ENCODE measurements at regions not wholly inside any gene's neighbourhood (a gene's known extent, or its start where the extent isn't known, plus 50 kb on each side); places are given as distances from the start of the nearest gene placed in this dataset.

DNA sequence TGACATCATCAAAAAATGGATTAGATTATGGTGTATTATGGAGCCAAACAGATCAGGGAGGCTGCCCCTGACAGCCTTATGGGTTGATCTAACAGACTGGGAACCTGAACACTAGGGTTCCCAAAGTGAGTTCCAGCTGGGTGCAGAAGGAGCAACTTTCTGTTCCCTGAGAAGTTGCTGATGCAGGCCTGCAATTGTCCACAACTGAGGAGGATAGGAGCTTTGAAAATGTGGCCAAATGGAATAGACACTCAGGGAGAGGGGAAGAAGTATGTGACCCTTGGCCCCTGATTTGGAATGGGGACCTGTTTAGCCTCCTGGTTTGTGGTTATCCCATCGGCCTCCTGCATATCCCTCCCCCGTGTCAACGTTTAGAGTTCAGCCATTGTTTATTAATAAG is 262.2 kb upstream of the SKOR2 start (continued):
- no peak for TF ChIP-seq ELF1 (IDR thresholded peaks at IDR 0.05)
- no peak for TF ChIP-seq YY1 (IDR thresholded peaks at IDR 0.05; ENCODE audit: low read depth)

DNA sequence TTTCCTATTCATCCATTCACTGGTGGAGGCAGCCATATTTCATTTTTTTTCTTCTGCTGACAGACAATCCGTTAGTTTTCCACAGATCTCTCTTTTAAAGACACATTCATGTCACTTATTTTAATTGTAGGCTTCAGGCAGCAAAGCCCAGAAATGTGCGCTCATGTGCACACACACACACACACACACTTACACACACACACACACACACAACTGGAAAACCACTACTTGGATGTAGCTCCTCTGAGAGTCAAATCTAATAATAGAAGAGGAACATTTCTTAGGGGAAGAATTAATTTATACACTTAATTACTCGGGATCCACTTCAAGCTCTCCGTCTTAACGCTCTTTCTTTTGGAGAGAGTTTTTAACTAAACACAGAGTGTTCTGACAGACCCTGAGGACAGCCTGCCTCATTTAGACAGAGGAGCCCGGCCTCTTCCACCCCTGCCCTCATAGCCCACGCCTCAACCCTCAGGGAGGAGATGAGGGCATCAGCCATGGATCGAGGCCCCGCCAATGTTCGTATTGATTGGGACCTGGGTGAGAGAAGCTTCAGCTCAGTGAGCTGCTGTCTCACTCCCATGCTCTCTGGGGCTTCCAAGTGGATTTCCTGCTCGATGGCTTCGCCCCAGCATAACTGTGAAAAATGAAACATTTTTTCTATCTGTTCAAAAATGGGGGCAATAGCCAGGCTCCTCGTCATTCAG is 261.4 kb upstream of the SKOR2 start:
- Histone ChIP-seq H4K20me1 (ENCODE audit: insufficient read depth) (no peaks in the 10 kb centered on the region), H3K4me1 (ENCODE audit: control insufficient read depth in 1 of 2, insufficient read depth in 2 of 2, low read depth in 1 of 2, low read length in 1 of 2) (no peaks in the 10 kb centered on the region), H3K79me2 (ENCODE audit: insufficient read depth) (no peaks in the 10 kb centered on the region), H3K9me3 (no peaks in the 10 kb centered on the region), H3K4me2 (no peak overlapping the region), H3K9me2 (no peaks in the 10 kb centered on the region), H3K27me3 (ENCODE audit: insufficient read depth) (no peaks in the 10 kb centered on the region), H2AFZ (ENCODE audit: low read depth) (no peak overlapping the region), H3F3A (replicated peaks; ENCODE audit: insufficient read depth) (no peaks in the 10 kb centered on the region), H3K36me3 (replicated peaks in 1 of 2; ENCODE audit: control insufficient read depth in 1 of 2, insufficient read depth in 2 of 2, low read length in 1 of 2) (no peaks in the 10 kb centered on the region), H3K9ac (no peak overlapping the region), H3K27ac (ENCODE audit: low read depth in 2 of 2, low read length in 1 of 2) (no peak overlapping the region), H3K4me3 (ENCODE audit: low read depth in 2 of 2, low read length in 1 of 2) (no peak overlapping the region)
- no peak for DNase-seq
- POLR2A ChIA-PET, result no interaction called here
- CTCF ChIA-PET, result no interaction called here
- 39% methylated on average over 12 of the region's 13 CpGs for WGBS (ENCODE audit: low lambda C conversion rate)
- no peak for TF ChIP-seq TCF12 (IDR thresholded peaks at IDR 0.05)
- no peak for TF ChIP-seq CHD2 (IDR thresholded peaks at IDR 0.05; ENCODE audit: low read length, partially characterized antibody)
- no peak for TF ChIP-seq FOXJ3 (CRISPR knock-in tag; IDR thresholded peaks at IDR 0.05)
- no peak for TF ChIP-seq EZH2phosphoT487 (IDR thresholded peaks at IDR 0.05; ENCODE audit: borderline replicate concordance, low read depth)
- TF ChIP-seq, protein P1, sequence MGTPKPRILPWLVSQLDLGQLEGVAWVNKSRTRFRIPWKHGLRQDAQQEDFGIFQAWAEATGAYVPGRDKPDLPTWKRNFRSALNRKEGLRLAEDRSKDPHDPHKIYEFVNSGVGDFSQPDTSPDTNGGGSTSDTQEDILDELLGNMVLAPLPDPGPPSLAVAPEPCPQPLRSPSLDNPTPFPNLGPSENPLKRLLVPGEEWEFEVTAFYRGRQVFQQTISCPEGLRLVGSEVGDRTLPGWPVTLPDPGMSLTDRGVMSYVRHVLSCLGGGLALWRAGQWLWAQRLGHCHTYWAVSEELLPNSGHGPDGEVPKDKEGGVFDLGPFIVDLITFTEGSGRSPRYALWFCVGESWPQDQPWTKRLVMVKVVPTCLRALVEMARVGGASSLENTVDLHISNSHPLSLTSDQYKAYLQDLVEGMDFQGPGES (IDR thresholded peaks at IDR 0.05; ENCODE audit: low read depth, low read length), result no peak
- no peak for TF ChIP-seq RFX5 (IDR thresholded peaks at IDR 0.05; ENCODE audit: low read length)
- TF ChIP-seq RAD21 (IDR thresholded peaks at IDR 0.05; ENCODE audit: low read length), result no peak
- TF ChIP-seq FOSL2 (IDR thresholded peaks at IDR 0.05; ENCODE audit: borderline replicate concordance, low read depth), result no peak
- TF ChIP-seq, protein P2, sequence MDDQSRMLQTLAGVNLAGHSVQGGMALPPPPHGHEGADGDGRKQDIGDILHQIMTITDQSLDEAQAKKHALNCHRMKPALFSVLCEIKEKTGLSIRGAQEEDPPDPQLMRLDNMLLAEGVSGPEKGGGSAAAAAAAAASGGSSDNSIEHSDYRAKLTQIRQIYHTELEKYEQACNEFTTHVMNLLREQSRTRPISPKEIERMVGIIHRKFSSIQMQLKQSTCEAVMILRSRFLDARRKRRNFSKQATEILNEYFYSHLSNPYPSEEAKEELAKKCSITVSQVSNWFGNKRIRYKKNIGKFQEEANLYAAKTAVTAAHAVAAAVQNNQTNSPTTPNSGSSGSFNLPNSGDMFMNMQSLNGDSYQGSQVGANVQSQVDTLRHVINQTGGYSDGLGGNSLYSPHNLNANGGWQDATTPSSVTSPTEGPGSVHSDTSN (IDR thresholded peaks at IDR 0.05), result no peak
- TF ChIP-seq MXI1 (IDR thresholded peaks at IDR 0.05; ENCODE audit: low read depth, low read length), result no peak
- TF ChIP-seq SIN3A (IDR thresholded peaks at IDR 0.05; ENCODE audit: borderline replicate concordance, low read depth, low read length), result no peak
- TF ChIP-seq POLR2AphosphoS5 (IDR thresholded peaks at IDR 0.05; ENCODE audit: low read depth, low read length), result no peak
- TF ChIP-seq, protein P3, sequence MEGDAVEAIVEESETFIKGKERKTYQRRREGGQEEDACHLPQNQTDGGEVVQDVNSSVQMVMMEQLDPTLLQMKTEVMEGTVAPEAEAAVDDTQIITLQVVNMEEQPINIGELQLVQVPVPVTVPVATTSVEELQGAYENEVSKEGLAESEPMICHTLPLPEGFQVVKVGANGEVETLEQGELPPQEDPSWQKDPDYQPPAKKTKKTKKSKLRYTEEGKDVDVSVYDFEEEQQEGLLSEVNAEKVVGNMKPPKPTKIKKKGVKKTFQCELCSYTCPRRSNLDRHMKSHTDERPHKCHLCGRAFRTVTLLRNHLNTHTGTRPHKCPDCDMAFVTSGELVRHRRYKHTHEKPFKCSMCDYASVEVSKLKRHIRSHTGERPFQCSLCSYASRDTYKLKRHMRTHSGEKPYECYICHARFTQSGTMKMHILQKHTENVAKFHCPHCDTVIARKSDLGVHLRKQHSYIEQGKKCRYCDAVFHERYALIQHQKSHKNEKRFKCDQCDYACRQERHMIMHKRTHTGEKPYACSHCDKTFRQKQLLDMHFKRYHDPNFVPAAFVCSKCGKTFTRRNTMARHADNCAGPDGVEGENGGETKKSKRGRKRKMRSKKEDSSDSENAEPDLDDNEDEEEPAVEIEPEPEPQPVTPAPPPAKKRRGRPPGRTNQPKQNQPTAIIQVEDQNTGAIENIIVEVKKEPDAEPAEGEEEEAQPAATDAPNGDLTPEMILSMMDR (IDR thresholded peaks at IDR 0.05), result no peak
- TF ChIP-seq GATA2 (CRISPR knock-in tag; IDR thresholded peaks at IDR 0.05), result no peak
- TF ChIP-seq RCOR1 (IDR thresholded peaks at IDR 0.05; ENCODE audit: low read length), result no peak

Data from SK-N-SH (cell line).